Lung microvascular endothelial cell (primary cell): ENCODE measurements at regions not wholly inside any gene's neighbourhood (a gene's known extent, or its start where the extent isn't known, plus 50 kb on each side); places are given as distances from the start of the nearest gene placed in this dataset.
A peak's percentile ranks its signal among the peaks of the same experiment; 100 is the strongest.
"Not testable (repeated sequence)": the region's sequence is repeated elsewhere in the genome, so short reads cannot be mapped to it uniquely, and the experiment has no call there.

Source experiments
- DNase-seq, 2 donors: peaks; one replicate each; pipeline versions ENCODE4 v3.0.0 to v3.0.0-alpha.2; 2010; ENCODE audit warnings: low read depth in 2 of 2

DNA sequence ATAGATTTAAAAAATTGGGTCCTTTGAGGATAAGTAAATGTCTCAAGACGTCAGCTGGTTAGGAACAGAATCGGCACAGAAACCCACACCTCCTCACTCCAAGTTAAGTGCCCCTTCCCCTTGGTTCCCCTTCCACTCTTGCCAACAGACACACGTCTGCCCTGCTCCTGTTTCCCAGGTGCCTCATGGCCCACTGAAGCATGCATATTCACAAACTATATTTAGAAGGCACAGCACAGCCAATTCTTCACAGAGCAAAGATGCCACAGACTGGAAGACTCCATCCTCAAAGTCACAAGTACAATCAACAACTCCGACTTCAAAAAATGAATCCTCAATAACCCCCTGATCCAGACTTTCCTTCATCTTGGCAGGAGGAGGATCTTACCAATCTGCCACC lies 295.4 kb upstream of the NR2F2 start:
- DNase-seq: no peak

DNA sequence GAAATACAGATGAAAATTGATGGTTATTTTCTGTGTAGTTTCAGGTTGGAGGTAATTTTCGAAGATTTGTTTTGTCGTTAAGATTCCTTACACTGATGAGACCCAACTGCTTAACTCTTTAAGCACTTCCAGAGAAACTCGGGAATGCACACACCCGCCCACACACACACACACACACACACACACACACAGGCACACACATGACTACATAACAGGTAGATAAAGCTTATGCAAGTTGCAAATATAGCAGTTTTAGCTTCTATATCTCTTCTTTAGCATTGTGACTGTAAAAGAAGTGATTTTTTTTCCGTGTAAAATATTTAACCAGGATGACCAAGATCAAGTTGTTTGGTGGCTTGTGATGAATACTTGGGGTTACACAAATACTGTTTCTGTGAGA lies 294.9 kb upstream of the NR2F2 start:
- no peak for DNase-seq

DNA sequence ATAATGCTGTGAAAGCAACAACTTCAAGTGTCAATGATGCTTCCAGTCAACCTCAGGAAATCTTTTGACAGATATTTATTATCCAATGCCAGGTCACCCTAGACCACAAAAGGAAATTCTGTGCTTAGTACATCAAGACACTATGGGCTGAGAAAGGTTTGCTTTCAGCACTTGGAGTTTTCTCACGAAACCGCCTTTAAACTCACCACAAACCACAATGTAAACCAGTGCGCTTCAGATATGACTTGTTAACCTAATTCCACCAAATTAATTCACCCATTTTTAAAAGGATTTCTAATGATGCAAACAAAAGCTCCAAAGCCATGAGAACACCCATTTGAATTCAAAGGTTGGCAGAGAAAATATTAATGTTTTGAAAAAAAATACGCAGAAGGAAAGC lies 292.9 kb upstream of the NR2F2 start:
- DNase-seq: peak in 1 of 2 donors; percentile 70

DNA sequence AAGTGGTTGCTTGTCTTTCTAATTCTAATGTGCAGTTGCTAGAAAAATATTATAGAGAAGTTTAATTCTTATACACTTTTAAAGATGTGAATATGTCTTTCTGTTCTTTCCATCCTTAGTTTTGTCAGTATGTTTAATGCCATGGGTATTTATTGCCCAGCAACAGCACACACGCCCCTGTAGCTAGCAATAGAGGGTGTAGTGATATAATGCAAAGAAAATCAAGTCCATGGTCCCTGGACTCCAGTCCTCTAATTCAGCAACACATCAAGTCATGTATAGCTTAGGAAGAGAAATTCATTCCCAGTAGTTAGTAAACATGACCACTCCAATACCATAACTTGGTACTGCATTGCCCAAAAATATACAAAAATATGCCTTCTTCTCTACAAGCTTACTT lies 292.4 kb upstream of the NR2F2 start:
- DNase-seq: no peak

DNA sequence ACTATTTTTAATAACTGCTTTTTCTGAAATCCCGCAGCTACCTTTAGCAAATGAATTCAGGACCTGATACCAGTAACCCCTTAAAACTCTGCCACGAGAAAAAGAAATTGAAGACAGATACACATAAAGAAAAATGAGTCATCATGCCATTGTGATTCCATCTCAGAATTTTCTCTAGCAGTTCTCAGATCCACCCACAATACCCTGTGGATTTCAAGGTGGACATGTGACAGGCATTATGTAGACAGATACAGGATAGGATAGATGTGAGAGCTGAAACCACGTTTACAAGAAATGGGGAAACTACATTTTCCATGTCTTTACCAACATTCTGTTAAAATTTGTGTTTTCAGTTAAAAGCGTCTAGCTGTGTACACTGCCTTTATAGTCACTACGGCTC lies 291.9 kb upstream of the NR2F2 start:
- DNase-seq: peak in 1 of 2 donors; percentile 29

DNA sequence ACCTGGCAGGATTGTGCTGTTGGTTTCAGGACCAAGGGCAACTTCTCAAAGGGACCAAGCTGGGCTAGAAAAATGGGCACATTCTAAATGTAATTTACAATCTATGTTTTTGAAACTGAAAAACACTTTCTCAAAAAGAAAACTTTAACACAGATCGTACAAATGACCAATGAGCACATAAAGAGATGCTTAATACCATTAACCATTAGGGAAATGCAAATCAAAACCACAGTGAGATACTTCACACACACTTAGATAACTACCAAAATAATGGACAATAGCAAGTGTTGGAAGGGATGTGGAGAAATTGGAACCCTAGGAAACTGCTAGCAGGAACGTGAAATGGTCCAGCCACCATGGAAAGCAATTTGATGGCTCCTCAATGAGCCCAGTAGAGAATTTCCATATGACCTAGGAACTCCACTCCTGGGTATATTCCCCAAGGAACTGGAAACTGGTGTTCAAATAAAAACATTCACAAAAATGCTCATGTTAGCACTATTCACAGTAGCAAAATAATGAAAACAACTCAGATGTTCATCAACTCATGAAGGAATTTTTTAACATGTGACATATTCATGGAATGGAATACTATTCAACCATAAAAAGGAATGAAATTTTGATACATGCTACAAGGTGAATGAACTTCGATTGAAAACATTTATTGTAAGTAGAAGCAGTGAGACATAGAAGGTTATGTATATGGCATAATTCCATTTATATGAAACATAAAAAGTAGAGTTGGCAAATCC lies 288.3 kb upstream of the NR2F2 start:
- DNase-seq: no peak

DNA sequence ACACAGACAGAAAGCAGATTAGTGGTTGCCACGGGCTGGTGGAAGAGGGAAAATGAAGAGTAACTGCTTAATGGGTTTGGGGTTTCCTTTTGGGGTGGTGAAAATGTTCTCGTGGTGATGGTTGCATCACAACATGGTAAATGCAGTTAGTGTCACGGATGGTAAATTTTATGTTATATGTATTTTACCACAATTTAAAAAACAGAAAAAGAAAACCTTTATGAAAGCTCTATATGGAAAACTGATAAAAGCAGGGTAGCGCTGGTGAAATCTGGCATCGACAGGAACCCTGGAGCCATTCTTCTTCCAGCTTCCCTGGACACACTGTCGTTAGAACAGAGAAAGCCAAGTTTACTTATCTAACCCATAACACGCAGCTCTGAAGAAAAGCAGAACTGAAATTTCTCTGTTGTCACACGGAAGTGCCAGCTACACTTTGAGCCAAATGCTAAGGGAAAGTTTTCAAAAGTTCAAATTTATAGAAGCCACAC lies 287.7 kb upstream of the NR2F2 start:
- peak in 1 of 2 donors; percentile 7 for DNase-seq

DNA sequence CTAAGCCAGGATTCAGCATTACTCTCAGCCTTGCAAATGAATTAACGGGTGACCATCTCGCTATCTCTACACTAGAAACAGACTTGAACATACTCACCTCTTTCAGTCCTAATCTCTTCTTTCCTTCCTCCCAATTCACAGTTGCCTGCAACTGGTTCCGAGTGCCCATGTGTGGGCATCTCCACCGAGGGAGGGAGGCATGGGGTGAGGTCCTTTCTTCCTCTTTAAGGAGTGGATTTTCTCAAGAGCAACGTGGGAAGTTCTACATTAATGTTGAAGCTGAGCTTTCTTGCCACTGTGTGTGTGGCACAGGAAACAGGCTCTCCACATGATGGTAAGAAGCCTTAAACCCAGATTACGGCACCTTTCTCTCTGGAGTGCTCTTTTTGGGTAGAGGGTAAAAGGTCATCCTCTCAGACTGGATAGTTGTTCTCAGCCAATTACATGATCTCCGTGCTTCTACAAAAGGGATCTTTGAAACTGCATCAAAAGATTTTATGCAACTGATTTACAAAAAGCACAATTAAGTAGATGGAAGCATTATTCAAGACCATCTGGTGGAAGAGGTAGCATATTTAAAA lies 286.8 kb upstream of the NR2F2 start:
- no peak for DNase-seq

DNA sequence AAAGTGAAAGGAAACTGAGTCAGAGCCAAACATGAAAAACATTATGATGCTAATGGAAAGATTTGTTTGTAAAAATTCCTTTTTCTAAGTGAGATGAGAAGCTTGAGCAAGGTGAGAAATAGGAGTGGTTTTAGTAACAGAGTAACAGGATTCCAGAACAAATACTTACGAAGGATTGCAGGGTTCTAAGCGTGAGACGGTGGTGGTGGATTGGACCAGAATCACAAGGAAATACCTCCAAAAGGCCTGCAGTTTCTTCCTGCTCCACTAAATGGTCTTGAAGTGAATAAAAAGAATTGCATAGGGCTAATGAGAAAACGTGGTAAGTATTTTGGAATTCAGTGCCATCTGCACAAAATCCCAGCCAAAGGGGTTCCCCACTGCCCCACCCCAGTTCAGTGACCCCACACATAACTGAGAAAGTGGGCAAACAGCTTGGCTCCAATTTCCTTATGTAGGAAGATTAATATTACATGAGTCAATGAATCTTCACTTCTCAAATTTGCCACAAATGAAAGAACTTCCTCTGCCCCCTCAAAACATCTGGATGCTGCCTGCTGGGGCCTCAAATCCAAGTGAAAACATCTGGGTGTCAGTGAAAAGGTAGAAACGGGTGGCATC lies 283.8 kb upstream of the NR2F2 start:
- no peak for DNase-seq

DNA sequence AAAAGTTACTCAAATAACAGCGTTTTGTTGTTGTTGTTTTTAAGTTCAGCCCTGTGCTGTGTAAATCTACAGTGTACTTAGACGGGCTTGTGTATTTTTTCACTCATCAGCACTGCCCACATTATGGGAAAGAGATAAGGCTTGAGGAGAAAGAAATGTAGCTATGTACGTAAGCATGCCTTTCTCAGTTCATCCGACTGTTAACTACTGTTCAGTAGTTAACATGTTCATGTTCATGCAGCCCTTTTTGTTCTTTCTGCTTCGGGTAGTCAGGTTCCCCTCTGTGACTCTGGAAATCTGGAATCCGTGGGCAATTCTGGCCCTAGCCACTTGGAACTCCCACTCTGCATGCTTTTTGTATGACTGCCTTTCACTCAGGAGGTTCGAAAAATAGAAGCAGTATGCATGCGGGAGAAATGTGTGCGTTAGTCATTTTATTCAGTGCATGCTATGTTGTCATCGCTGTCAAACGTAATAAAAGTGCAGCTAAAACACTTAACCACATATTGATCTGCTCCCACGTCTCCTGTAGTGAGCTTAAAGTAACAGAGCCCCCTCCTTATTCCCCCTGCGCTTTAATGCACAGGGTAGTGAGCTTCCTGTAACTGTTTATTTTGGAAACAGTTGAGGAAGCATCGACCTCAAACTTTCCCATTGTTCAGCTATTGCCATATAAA lies 283.1 kb upstream of the NR2F2 start:
- DNase-seq: peak; percentile 66 to 67

DNA sequence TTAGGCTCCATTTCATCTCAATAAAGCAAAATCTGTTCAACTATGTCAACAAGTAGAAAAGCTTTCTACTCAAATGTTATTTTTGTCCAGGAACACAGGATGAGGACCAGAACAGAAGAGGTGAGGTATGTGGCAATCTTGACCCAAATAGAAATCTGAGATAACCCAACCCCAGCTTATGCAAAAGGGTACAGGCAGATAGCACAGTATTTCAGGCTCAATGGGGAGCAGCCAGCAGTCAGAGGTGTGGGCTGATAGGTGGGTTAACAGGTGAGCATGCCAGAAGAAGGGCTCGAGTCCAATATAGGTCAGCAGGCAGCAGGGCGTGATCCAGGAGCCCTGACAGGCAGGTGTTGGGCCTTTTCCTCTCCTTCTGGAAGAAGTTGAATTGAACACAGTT lies 281.2 kb upstream of the NR2F2 start:
- DNase-seq: no peak

DNA sequence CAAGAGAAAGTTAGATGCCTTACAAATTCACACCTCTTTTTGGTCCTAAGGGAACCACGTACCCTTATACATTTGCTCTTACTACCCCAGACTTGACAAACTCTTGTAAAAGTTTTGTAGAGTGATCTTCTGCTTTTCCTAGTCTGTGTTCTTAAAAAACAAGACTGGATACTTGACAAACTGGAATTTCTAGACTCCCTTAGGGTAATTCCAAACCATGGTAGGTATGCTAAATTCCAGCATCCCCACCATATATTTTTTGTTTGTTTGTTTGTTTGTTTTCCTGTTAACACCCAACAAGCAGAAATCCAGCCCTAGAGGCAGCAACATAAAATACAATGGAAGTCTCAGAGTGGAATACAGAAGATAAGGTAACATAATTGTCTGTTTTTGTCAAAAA lies 280.7 kb upstream of the NR2F2 start:
- DNase-seq: no peak

DNA sequence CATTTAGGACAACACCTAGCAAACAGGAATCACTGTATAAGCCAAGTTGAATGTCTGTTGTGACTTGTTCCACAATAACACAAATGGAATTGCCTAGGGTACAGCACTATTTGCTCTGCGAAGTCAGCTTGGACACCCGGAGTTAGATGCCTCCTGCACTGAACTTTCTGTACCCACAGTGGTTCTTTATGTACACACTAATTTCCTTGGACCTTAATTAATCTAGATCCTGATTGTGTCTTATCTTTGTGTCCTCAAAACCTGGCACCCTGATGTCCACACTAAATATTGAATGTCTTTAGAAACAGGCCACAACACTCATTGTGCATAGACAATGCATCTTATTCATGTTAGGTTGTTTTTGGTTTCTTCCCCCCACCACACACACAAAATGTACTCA lies 278.9 kb upstream of the NR2F2 start:
- DNase-seq: no peak

DNA sequence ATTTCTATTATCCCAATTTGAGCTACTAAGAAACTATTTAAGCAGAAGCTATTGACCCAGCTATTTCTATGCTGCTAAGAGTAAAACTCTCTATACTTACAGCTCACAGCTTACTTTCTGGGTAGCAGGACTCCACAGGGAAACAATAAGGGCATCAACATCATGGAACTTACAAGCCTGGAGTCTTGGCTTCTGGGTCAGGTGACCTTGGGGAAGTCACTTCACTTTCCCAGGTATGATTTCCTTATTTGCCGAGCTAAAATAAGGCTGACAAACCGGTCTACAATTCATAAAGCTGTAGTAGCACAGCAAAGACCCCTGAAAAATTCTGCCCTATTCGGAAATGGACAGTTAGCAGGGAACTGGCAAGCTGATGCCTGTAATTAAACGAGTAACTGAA lies 278.3 kb upstream of the NR2F2 start:
- DNase-seq: no peak

DNA sequence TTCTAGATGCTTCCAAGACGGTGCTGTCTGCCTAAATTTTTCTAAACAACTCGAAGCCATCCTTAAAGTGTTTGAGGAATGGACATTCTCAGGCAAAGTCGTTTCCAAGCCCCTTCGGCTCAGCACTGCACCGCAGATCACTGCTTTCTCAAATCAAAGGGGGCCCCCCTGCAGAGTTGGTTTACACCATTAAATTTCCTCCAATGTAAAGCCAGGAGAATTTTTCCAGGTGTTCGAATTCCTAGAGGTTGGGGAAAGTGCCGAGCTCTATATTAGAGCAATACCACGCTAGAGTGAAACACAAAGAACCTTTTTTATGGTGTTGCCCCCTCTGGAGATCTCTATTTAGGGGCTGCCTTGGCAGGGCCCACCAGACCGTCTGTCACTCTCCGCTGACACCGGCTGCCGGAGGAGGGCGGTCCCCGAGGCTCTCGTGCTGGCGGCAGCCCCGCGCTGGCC lies 277.9 kb upstream of the NR2F2 start:
- no peak for DNase-seq

DNA sequence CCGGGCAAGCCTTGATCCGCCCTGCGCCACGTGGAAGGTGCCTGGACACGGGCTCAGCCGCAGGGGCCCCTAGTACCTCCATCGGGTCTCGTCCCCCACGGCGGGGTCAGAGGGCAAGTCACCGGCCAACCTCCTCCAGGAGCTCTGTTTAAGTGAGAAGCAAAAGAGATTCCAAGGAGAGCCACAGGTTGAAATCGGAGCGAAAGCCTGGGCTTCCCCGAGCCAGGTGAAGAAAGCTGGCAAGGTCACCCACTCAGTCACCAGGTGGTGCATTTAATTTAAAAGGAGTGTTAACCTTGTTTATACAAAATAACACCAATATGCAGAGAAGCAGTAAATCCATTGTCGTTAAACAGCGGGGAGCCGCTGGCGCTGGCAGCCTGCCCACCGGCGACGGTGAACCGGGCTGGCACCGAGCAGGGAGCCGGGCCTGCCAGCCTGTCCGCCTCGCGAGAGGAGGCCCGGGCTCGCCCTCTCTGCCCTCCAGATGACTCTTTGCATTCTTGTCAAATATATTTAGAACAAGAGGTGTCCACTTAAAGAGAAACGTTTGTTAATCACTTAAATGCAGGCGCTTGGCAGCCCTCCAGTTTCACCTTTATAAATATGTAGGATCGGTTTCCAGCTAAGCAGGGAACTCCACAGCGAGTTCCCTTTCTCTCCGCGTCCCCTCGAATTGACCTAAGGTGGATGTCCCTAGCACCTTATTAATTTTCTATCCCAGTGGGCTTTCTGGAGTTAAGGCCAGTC lies 277.3 kb upstream of the NR2F2 start:
- DNase-seq: peak; percentile 18 to 59

DNA sequence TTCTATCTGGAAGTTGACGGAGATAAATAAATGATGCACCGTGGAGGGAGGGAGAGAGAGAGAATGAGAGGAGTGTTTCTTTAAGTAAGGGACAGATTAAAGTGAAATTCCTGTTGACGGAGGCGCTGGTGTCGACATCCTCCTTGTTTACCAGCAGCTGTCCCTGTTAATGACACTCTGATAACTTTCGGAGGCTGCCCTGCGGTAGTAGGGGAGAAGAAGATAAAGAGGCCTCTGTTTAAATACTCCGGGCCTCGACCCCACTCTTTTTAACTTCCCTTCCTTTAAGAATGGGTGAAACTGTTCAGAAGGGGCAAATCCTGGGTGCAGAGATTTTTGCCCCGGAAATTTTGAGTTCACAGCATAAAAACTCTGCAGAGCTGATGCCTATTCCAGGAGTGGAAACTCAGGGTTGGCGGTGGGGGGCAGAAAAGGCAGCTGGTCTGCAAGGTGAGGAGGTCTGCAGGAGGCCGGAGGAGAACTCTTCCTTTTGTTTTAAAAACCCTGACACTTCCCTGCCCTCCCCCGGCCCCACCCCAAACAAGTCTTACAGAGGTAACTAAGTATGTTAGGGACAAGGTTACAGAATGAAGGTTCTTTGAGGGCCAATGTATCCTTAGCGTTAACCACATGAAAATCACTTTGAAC lies 276.6 kb upstream of the NR2F2 start:
- DNase-seq: no peak

DNA sequence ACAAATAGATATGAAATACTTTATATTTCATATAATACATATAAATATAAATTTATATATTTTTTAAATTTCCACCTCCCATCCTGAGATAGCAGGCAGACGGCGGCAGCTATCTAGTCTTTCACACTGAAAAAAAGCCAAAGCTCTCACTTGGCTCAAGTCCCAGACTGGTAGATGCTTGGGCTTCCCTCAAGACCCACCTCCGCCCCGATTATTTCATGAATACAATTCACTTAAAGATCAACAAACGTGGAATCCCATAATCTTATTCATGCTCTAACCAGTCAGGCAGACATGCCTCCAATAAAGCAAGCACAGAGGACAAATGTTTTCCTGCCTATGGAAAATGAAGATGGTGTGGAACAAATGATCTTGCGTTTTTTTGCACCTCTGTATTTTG lies 275.9 kb upstream of the NR2F2 start:
- DNase-seq: no peak

DNA sequence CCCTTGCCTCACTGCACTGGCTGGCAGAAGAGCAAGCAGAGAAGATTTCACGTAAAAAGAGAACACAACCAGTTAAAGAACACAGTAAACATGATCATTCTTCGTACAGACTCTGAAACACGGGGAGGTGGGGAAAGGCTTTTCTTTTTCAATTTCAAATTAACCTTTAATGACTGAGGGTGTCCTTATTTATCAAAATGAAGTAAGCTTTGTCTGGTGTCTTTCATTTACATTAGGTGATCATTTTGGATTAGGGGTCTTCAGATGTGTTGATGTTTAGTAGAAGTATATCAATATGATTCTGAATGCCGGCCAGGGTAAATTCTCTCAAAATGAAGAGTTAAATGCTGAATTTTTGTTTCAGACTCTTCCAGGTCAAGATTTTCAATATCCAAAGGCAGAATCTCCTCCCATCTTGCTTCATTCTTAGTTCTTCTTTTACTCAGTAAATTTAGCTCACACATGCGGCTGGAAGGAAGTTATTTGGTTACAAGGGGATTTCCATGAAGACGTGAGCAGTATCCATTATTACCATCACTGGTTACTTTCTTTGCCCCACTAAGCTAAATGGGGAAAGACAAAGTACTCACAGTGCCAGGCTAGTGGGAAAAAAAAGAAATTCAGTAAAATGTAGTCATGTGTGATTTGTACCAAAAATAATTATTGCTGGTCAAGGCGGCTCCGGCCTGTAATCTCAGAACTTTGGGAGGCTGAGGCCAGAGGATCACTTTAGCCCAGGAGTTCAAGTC lies 272.2 kb upstream of the NR2F2 start:
- DNase-seq: peak in 1 of 2 donors; percentile 47

DNA sequence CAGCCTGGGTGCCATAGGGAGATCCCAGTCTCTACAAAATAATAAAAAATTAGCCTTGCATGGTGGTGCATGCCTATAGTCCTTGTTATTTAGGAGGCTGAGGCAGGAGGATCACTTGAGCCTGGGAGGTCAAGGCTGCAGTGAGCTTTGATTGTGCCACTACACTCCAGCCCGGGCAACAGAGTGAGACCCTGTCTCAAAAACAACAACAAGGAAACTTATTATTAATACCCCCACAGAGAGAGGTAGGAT lies 271.7 kb upstream of the NR2F2 start:
- not testable (repeated sequence) for DNase-seq

DNA sequence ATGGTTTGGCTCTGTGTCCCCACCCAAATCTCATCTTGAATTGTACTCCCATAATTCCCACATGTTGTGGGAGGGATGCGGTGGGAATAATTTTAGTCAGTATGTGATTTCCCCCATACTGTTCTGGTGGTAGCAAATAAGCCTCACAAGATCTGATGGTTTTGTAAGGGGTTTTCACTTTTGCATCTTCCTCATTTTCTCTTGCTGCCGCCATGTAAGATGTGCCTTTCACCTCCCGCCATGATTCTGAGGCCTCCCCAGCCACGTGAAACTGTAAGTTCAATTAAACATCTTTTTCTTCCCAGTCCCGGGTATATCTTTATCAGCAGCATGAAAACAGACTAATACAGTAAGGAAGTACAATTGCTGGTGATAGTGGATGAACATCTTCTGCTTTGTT lies 269.9 kb upstream of the NR2F2 start:
- not testable (repeated sequence) for DNase-seq
